Upper lobe of right lung (tissue), 1 donor: ENCODE measurements at regions not wholly inside any gene's neighbourhood (a gene's known extent, or its start where the extent isn't known, plus 50 kb on each side); places are given as distances from the start of the nearest gene placed in this dataset.

Experiments used
- ATAC-seq: fragments of 200-7000 bp; cut with Tn5 transposase; one replicate; pipeline ENCODE4 v1.9.1; 2020; ENCODE audit warnings: mild to moderate bottlenecking, moderate library complexity
- DNase-seq: peaks from one replicate; pipeline ENCODE4 v3.0.0-alpha.2; 2020
- H3K27ac ChIP-seq: fragments of 200-600 bp; one replicate; pipeline ENCODE4 v1.8.0; 2022
- H3K27me3 ChIP-seq: fragments of 200-600 bp; one replicate; pipeline ENCODE4 v1.8.0; 2022; ENCODE audit warnings: mild to moderate bottlenecking
- H3K36me3 ChIP-seq: fragments of 200-600 bp; one replicate; pipeline ENCODE4 v1.8.0; 2022
- H3K4me1 ChIP-seq: fragments of 200-600 bp; one replicate; pipeline ENCODE4 v1.8.0; 2022
- H3K4me3 ChIP-seq: fragments of 200-600 bp; one replicate; pipeline ENCODE4 v1.8.0; 2022; ENCODE audit warnings: mild to moderate bottlenecking
- H3K9me3 ChIP-seq: fragments of 200-600 bp; one replicate; pipeline ENCODE4 v1.8.0; 2022
- intact Hi-C: fragments of 100-400 bp; cut with DNase I; formaldehyde crosslinking; loops from one replicate; pipeline ENCODE4 v1.11.0; 2022
- TF ChIP-seq, protein P1 (sequence below): fragments of 200-600 bp; IDR thresholded peaks from one replicate; pipeline ENCODE4 v1.8.0; 2022; ENCODE audit warnings: antibody characterized with exemption
- donor health status: DM: no; HTN: yes; CAD: no; lungs with severe emphysema.

DNA sequence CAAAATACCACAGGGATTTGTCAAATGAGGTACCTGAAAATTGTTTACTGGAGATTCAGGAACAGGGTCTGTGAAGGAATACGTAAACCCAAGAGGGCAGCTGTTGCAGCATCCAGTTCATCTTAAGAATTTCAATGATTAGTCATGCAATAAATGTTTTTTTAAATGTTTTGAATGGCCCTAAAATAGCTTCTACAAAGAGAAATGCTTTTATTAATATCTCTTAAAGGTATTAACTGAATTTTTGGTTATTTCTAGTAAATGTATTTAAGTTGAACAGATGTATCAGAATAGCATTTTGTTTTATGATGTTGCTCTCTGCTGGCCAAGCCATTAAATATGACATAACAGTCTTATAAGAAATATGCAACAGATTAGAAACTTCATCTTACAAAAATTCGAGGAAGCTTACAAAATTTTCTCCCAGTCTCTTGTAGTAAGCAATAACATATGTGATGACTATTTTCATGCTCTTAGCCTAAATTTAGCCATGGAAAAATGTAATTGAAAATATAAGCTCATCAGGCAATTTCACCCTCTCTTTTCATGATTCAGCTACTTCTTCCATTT is 863.9 kb downstream of the SUCLG1 start:
- Histone ChIP-seq H3K9me3 (no peaks in the 10 kb centered on the region), H3K4me1 (no peaks in the 10 kb centered on the region), H3K4me3 (no peak overlapping the region), H3K36me3 (no peaks in the 10 kb centered on the region), H3K27ac (no peak overlapping the region), H3K27me3 (no peaks in the 10 kb centered on the region)
- DNase-seq (no peak), ATAC-seq (no peak)
- intact Hi-C loops, result no loop called here
- TF ChIP-seq, protein P1, sequence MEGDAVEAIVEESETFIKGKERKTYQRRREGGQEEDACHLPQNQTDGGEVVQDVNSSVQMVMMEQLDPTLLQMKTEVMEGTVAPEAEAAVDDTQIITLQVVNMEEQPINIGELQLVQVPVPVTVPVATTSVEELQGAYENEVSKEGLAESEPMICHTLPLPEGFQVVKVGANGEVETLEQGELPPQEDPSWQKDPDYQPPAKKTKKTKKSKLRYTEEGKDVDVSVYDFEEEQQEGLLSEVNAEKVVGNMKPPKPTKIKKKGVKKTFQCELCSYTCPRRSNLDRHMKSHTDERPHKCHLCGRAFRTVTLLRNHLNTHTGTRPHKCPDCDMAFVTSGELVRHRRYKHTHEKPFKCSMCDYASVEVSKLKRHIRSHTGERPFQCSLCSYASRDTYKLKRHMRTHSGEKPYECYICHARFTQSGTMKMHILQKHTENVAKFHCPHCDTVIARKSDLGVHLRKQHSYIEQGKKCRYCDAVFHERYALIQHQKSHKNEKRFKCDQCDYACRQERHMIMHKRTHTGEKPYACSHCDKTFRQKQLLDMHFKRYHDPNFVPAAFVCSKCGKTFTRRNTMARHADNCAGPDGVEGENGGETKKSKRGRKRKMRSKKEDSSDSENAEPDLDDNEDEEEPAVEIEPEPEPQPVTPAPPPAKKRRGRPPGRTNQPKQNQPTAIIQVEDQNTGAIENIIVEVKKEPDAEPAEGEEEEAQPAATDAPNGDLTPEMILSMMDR, result no peak

DNA sequence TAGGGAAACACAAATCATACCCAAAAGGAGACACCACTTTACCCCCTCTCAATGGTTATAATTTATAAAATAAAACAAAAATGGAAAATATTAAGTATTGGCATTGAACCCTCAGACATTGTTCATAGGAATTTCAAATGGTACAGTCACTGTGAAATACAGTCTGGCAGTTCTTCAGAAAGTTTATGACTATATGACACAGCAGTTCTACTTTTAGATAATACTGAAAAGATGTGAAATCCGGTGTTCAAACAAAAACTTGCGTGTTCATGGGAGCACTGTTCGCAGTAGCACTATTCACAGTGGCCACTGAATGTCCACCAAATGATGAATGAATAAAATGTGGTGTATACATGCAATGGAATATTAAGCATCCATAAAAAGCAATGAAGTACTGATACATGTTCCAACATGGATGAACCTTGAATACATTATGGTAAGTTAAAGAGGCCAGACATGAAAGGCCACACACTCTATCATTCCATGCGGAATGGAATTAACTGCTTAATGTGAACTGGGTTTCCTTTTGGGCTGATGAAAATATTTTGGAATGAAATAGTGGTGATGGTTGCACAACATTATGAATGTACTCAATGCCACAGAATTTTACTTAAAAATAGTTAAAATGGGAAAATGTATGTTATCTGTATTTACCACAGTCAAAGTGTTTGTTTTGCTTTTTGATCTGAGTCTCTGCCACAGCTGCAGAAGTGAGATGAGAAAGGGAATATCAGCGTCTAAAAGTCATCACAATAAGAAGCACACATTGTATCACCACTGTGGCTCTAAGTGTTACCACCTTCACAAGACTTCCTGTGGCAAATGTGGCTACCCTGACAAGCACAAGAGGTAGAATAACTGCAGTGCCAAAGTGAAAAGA is 864.6 kb downstream of the SUCLG1 start:
- Histone ChIP-seq H3K36me3 (no peaks in the 10 kb centered on the region), H3K4me3 (no peak overlapping the region), H3K9me3 (no peaks in the 10 kb centered on the region), H3K27ac (no peak overlapping the region), H3K4me1 (no peaks in the 10 kb centered on the region), H3K27me3 (no peaks in the 10 kb centered on the region)
- intact Hi-C loops, result no loop called here
- TF ChIP-seq, protein P1, result no peak
- ATAC-seq (no peak), DNase-seq (no peak)

DNA sequence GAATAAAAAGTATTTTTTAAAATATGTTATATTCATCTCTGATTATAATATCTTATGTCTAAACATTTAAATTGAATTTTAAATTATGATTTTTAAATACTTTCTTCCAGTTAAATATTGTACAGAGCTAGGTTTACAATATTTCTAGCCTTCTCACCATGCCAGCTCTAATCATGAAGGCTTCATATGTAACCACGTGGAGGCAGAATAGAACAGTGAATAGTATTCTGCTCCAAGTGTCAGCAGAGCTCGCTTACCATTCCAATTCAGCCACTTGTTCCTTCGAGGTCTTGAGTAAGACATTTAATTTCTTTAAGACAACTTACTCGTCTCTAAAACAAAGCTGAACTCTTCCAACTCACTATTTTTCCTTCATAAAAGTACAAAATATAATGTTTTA is 871.8 kb downstream of the SUCLG1 start:
- Histone ChIP-seq H3K27ac (no peak overlapping the region), H3K36me3 (no peaks in the 10 kb centered on the region), H3K9me3 (no peaks in the 10 kb centered on the region), H3K4me3 (no peak overlapping the region), H3K27me3 (no peaks in the 10 kb centered on the region), H3K4me1 (no peaks in the 10 kb centered on the region)
- ATAC-seq (no peak), DNase-seq (no peak)
- TF ChIP-seq, protein P1, result no peak
- intact Hi-C loops, result no loop called here

DNA sequence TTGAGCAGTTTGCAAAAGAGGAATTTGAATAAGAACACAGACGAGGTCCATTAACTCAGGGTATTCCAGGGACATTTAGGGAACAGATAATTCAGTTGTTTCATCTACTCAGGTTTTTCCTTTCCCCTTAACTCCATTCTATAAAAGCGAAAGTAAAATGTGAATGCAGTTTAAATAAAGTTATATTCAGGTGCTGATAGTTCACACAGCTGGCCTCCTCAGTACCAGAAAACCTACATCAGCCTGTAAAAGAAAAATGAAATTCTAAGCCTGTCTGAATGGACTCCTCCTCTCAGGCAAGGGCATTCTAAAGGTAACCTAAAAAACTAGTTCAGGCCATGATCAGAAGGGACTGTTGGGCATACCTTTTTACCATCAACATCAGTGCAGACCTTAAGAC is 873.8 kb downstream of the SUCLG1 start:
- Histone ChIP-seq H3K36me3 (no peaks in the 10 kb centered on the region), H3K9me3 (peaks cover 4% of the 10 kb centered on the region), H3K27me3 (no peaks in the 10 kb centered on the region), H3K4me3 (no peak overlapping the region), H3K27ac (no peak overlapping the region), H3K4me1 (no peaks in the 10 kb centered on the region)
- intact Hi-C loops, result no loop called here
- TF ChIP-seq, protein P1, result no peak
- ATAC-seq, result no peak
- no peak for DNase-seq

DNA sequence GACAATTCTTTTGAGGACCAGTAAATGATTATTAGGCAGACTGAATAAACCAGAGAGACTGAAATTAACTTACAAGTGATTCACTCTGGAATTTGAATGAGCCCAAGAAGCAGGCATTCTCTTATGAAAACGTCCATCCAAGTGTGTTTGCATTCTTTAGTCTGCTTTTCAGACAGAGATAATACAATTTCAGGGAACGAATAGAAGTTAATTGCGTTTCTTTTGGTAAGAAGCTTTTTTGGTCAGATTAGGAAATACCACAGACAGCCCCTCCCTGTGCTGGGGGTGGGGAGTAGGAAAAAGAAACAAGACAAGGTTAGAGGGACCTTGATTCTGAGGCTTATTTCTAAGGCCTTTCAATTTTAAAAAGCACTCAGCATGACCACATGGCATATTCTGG is 874.4 kb downstream of the SUCLG1 start:
- no peak overlapping the region for H3K4me3 ChIP-seq
- no peak for ATAC-seq
- H3K9me3 ChIP-seq, result peaks cover 4% of the 10 kb centered on the region
- no peak for DNase-seq
- intact Hi-C loops, result no loop called here
- TF ChIP-seq, protein P1, result no peak
- no peaks in the 10 kb centered on the region for H3K4me1 ChIP-seq
- H3K27me3 ChIP-seq, result no peaks in the 10 kb centered on the region
- H3K27ac ChIP-seq, result no peak overlapping the region
- H3K36me3 ChIP-seq, result no peaks in the 10 kb centered on the region
